Osteoblast (primary cell): ENCODE measurements at regions not wholly inside any gene's neighbourhood (a gene's known extent, or its start where the extent isn't known, plus 50 kb on each side); places are given as distances from the start of the nearest gene placed in this dataset.

Experiments
- DNase-seq: peaks from one replicate; pipeline ENCODE4 v3.0.0; 2011; ENCODE audit warnings: low spot score, mixed read lengths; ENCODE audit not compliant: insufficient read length; ENCODE audit errors: missing footprints
- H2AFZ ChIP-seq: 2 replicates; pipeline ENCODE4 v1.6.0; 2011; ENCODE audit warnings: mild to moderate bottlenecking, low read length
- H3K27ac ChIP-seq: 2 replicates; pipeline ENCODE4 v1.5.1; 2011; ENCODE audit warnings: mild to moderate bottlenecking, low read depth, low read length, moderate library complexity
- H3K27me3 ChIP-seq: 2 replicates; pipeline ENCODE4 v1.6.0; 2012; ENCODE audit warnings: mild to moderate bottlenecking, control low read depth, inconsistent platforms, low read length, moderate library complexity; ENCODE audit not compliant: insufficient read depth
- H3K36me3 ChIP-seq: 2 replicates; pipeline ENCODE4 v1.5.1; 2011; ENCODE audit warnings: mild to moderate bottlenecking, low read length, control low read depth, moderate library complexity; ENCODE audit not compliant: insufficient read depth
- H3K4me1 ChIP-seq: 2 replicates; pipeline ENCODE4 v1.5.1; 2011; ENCODE audit warnings: mild to moderate bottlenecking, low read length, control low read depth, moderate library complexity; ENCODE audit not compliant: insufficient read depth
- H3K4me2 ChIP-seq: 2 replicates; pipeline ENCODE4 v1.6.0; 2011; ENCODE audit warnings: mild to moderate bottlenecking, low read length; ENCODE audit not compliant: insufficient read depth
- H3K4me3 ChIP-seq: fragments of 200-600 bp; sonication (generic); 3 replicates; pipeline ENCODE4 v1.5.1; 2012; ENCODE audit warnings: mild to moderate bottlenecking, low read length, inconsistent platforms; ENCODE audit not compliant: insufficient read depth
- H3K79me2 ChIP-seq: 2 replicates; pipeline ENCODE4 v1.6.0; 2012; ENCODE audit warnings: mild to moderate bottlenecking, low read length, control low read depth, inconsistent platforms; ENCODE audit not compliant: insufficient read depth
- H3K9me3 ChIP-seq: 2 replicates; pipeline ENCODE4 v1.5.1; 2011; ENCODE audit warnings: low read depth, low read length, control low read depth
- H4K20me1 ChIP-seq: 2 replicates; pipeline ENCODE4 v1.6.0; 2012; ENCODE audit warnings: mild to moderate bottlenecking, low read length, control low read depth; ENCODE audit not compliant: insufficient read depth
- TF ChIP-seq, protein P1 (sequence below): IDR thresholded peaks from 2 replicates; pipeline ENCODE4 v1.5.1; 2011; ENCODE audit warnings: mild to moderate bottlenecking, low read depth, low read length, moderate library complexity; ENCODE audit errors: extremely low read depth

GRCh38 chr10:58044072-58044471 lies 223.6 kb downstream of the IPMK start:
- Histone ChIP-seq H3K4me2 (no peak overlapping the region), H3K27ac (no peak overlapping the region), H4K20me1 (no peaks in the 10 kb centered on the region), H3K36me3 (no peaks in the 10 kb centered on the region), H3K4me1 (peaks cover 11% of the 10 kb centered on the region), H2AFZ (no peak overlapping the region), H3K4me3 (no peak overlapping the region), H3K79me2 (no peaks in the 10 kb centered on the region), H3K9me3 (no peaks in the 10 kb centered on the region), H3K27me3 (no peaks in the 10 kb centered on the region)
- peak; percentile 89 for DNase-seq
- TF ChIP-seq, protein P1, sequence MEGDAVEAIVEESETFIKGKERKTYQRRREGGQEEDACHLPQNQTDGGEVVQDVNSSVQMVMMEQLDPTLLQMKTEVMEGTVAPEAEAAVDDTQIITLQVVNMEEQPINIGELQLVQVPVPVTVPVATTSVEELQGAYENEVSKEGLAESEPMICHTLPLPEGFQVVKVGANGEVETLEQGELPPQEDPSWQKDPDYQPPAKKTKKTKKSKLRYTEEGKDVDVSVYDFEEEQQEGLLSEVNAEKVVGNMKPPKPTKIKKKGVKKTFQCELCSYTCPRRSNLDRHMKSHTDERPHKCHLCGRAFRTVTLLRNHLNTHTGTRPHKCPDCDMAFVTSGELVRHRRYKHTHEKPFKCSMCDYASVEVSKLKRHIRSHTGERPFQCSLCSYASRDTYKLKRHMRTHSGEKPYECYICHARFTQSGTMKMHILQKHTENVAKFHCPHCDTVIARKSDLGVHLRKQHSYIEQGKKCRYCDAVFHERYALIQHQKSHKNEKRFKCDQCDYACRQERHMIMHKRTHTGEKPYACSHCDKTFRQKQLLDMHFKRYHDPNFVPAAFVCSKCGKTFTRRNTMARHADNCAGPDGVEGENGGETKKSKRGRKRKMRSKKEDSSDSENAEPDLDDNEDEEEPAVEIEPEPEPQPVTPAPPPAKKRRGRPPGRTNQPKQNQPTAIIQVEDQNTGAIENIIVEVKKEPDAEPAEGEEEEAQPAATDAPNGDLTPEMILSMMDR: no peak

GRCh38 chr10:58041901-58042300 lies 225.8 kb downstream of the IPMK start:
- Histone ChIP-seq H4K20me1 (no peaks in the 10 kb centered on the region), H3K27ac (no peak overlapping the region), H3K36me3 (no peaks in the 10 kb centered on the region), H3K9me3 (no peaks in the 10 kb centered on the region), H3K27me3 (no peaks in the 10 kb centered on the region), H3K4me3 (no peak overlapping the region), H2AFZ (no peak overlapping the region), H3K4me2 (no peak overlapping the region), H3K79me2 (no peaks in the 10 kb centered on the region), H3K4me1 (peaks cover 11% of the 10 kb centered on the region)
- TF ChIP-seq, protein P1: no peak
- no peak for DNase-seq

GRCh38 chr10:58030208-58030607 lies 237.5 kb downstream of the IPMK start:
- Histone ChIP-seq H3K4me2 (no peak overlapping the region), H3K36me3 (no peaks in the 10 kb centered on the region), H3K27ac (no peak overlapping the region), H3K4me1 (peaks cover 22% of the 10 kb centered on the region), H2AFZ (no peak overlapping the region), H3K27me3 (no peaks in the 10 kb centered on the region), H3K9me3 (no peaks in the 10 kb centered on the region), H3K79me2 (no peaks in the 10 kb centered on the region), H3K4me3 (no peak overlapping the region), H4K20me1 (no peaks in the 10 kb centered on the region)
- TF ChIP-seq, protein P1: no peak
- peak; percentile 23 for DNase-seq

- no peaks in the 10 kb centered on the region for H3K27me3 ChIP-seq
- H3K4me1 ChIP-seq: peaks cover 31% of the 10 kb centered on the region
- peak overlapping the region; percentile 30 for H3K4me2 ChIP-seq
- peak; percentile 87 for DNase-seq
- H4K20me1 ChIP-seq: no peaks in the 10 kb centered on the region
- H3K27ac ChIP-seq: peak overlapping the region; percentile 13
- H2AFZ ChIP-seq: no peak overlapping the region
- H3K4me3 ChIP-seq: no peak overlapping the region
- H3K9me3 ChIP-seq: no peaks in the 10 kb centered on the region
- H3K79me2 ChIP-seq: no peaks in the 10 kb centered on the region
- TF ChIP-seq, protein P1: no peak
- no peaks in the 10 kb centered on the region for H3K36me3 ChIP-seq
These were observed 238.9 kb downstream of the IPMK start for GRCh38 chr10:58028597-58029366.
